HFF-Myc (cell line): ENCODE measurements at regions not wholly inside any gene's neighbourhood (a gene's known extent, or its start where the extent isn't known, plus 50 kb on each side); places are given as distances from the start of the nearest gene placed in this dataset.

Experiments
- DNase-seq: peaks from one replicate; pipeline ENCODE4 v3.0.0-alpha.2; 2011; ENCODE audit warnings: low read depth; ENCODE audit errors: extremely low read depth
- H3K4me3 ChIP-seq: replicated peaks from 2 replicates; pipeline ENCODE4 v1.5.1; 2011; ENCODE audit warnings: low read depth, mild to moderate bottlenecking, control low read depth, low read length
- CTCF ChIP-seq: IDR thresholded peaks from 2 replicates; pipeline ENCODE4 v1.5.1; 2012; ENCODE audit warnings: mild to moderate bottlenecking, low read depth, low read length, control low read depth; ENCODE audit errors: missing control alignments

- no peak overlapping the region for H3K4me3 ChIP-seq
- TF ChIP-seq CTCF = no peak
- DNase-seq = no peak
These were observed 1845.6 kb upstream of the PIK3C3 start for GRCh38 chr18:40109252-40110049.

- no peak for TF ChIP-seq CTCF
- H3K4me3 ChIP-seq = no peak overlapping the region
- no peak for DNase-seq
These were observed 1846.4 kb upstream of the PIK3C3 start for GRCh38 chr18:40108596-40108995.

GRCh38 chr18:40102903-40103302, 1852.1 kb upstream of the PIK3C3 start:
- DNase-seq = no peak
- TF ChIP-seq CTCF = no peak
- no peak overlapping the region for H3K4me3 ChIP-seq

- no peak overlapping the region for H3K4me3 ChIP-seq
- DNase-seq = no peak
- TF ChIP-seq CTCF = no peak
These were observed 1855.4 kb upstream of the PIK3C3 start for GRCh38 chr18:40099641-40100040.

GRCh38 chr18:40096675-40097074, 1858.4 kb upstream of the PIK3C3 start:
- no peak overlapping the region for H3K4me3 ChIP-seq
- DNase-seq = no peak
- no peak for TF ChIP-seq CTCF

GRCh38 chr18:40094441-40094840, 1860.6 kb upstream of the PIK3C3 start:
- DNase-seq = no peak

More at GRCh38 chr18:40094441-40094840, 1860.6 kb upstream of the PIK3C3 start:
- no peak overlapping the region for H3K4me3 ChIP-seq
- no peak for TF ChIP-seq CTCF
